Esophagus squamous epithelium (tissue), 4 donors: ENCODE measurements at regions not wholly inside any gene's neighbourhood (a gene's known extent, or its start where the extent isn't known, plus 50 kb on each side); places are given as distances from the start of the nearest gene placed in this dataset.

Experiments used
- POLR2A ChIP-seq, 4 donors: fragments of 450-650 bp; IDR thresholded peaks; one replicate each; pipeline ENCODE4 v1.6.1; 2017; ENCODE audit warnings: antibody characterized with exemption in 4 of 4, mild to moderate bottlenecking in 4 of 4, moderate library complexity in 3 of 4
- TF ChIP-seq, protein P1 (sequence below), 6 experiments: fragments of 450-650 bp in 4 of 6; fragments of 200-600 bp in 2 of 6; sonication (generic) in 2 of 6; IDR thresholded peaks; one replicate each; pipeline ENCODE4 v1.5.1; 2016 to 2019; ENCODE audit warnings: antibody characterized with exemption in 6 of 6, mild to moderate bottlenecking in 4 of 6, moderate library complexity in 4 of 6

DNA sequence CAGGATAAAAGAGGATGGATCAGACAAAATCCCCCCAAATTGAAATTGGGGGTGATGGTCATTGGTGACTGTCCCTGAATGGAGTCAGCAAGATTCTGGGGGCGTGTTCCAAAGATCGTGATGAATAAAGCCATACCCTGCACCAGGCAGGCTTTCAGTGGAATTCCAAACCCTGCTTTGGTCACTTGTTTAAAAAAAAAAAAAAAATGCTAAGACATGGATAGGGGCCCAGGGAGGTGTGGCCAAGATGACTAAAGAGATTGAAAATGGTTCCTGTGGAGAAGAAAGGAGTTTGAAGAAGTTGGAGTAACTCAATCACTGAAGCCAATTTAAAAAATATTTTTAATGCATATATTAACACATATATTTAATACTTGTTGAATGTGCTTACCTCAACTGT, 161.4 kb upstream of the KCNG1 start:
- TF ChIP-seq, protein P1, sequence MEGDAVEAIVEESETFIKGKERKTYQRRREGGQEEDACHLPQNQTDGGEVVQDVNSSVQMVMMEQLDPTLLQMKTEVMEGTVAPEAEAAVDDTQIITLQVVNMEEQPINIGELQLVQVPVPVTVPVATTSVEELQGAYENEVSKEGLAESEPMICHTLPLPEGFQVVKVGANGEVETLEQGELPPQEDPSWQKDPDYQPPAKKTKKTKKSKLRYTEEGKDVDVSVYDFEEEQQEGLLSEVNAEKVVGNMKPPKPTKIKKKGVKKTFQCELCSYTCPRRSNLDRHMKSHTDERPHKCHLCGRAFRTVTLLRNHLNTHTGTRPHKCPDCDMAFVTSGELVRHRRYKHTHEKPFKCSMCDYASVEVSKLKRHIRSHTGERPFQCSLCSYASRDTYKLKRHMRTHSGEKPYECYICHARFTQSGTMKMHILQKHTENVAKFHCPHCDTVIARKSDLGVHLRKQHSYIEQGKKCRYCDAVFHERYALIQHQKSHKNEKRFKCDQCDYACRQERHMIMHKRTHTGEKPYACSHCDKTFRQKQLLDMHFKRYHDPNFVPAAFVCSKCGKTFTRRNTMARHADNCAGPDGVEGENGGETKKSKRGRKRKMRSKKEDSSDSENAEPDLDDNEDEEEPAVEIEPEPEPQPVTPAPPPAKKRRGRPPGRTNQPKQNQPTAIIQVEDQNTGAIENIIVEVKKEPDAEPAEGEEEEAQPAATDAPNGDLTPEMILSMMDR (IDR thresholded peaks at IDR 0.05), result no peak
- no peak for TF ChIP-seq POLR2A (IDR thresholded peaks at IDR 0.05)
